GM03348 (cell line): ENCODE measurements at regions not wholly inside any gene's neighbourhood (a gene's known extent, or its start where the extent isn't known, plus 50 kb on each side); places are given as distances from the start of the nearest gene placed in this dataset.

Source experiments
- DNase-seq: peaks from one replicate; pipeline ENCODE4 v3.0.0; 2012; ENCODE audit warnings: low spot score

- DNase-seq = no peak
These were observed 636.6 kb downstream of the MED13L start for GRCh38 chr12:115640929-115641328.

GRCh38 chr12:115639648-115640012, 637.9 kb downstream of the MED13L start:
- no peak for DNase-seq

GRCh38 chr12:115638733-115639647, 638.5 kb downstream of the MED13L start:
- no peak for DNase-seq

GRCh38 chr12:115636546-115636945, 640.9 kb downstream of the MED13L start:
- DNase-seq = no peak

DNA sequence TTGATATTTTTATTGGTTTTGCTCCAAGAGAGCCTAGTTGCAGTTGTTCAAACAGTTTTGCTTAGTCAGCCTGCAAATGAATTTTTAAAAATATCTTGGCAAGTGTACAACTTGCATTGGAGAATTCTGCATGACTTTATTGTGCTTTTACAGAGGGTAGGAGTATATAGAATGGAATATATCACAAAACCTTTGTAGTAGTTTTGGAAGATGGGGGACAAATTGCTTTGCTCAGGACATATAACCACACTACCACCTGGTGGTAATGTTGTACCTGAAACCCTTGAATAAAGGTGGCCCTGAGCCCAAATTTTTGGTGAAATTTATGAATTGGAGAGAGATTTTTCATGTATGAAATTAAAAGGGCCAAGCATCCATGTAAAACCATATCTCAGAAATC, 645.2 kb downstream of the MED13L start:
- DNase-seq = no peak

DNA sequence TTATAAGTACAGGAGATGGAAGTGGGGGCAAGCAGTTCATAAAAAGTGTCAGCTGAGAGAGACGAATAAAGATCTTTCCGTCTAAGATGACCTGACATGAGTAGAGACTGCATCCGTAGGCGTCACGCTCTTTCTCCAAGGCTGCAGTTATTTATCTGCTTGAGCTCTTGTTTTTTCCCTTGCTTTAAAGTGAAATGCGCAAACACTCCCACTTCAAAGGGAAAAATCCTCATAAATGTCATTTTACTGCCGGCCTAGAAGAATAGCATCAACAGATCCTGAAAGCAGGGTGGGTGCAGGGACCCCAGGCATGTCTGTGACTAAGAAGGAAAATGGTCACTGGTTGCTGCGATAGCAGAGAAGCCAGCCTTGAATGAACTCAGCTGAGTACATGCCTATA, 647.4 kb downstream of the MED13L start:
- no peak for DNase-seq

- DNase-seq = no peak
These were observed 651.3 kb downstream of the MED13L start for GRCh38 chr12:115626210-115626609.

DNA sequence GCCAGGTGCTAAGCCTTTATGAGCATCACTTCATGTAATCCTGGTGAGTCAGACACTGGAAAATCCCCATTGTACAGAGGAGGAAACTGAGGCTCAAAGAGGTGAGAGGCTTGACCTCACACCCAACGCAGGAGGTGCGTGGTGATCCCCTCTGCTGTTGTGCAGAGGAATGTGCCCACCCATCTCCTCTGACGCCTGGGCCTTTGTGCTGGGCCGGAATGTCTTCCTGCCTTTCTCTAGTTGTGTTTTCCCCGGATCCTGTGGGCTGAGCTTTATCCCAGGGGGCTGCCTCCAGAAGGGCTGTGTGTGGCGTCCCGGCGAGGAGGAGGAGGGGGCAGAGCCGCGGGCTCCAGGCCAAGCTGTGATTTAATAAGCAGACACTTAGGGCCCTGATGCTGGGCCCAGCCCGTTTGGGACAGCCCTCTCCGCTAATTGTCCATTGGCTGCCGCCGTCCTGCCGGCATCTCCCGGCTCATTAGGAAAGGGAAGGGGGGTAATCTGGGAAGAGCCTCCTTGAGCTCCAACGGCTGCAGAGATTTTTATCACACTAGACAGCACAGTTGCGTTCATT, 653.6 kb downstream of the MED13L start:
- no peak for DNase-seq

DNA sequence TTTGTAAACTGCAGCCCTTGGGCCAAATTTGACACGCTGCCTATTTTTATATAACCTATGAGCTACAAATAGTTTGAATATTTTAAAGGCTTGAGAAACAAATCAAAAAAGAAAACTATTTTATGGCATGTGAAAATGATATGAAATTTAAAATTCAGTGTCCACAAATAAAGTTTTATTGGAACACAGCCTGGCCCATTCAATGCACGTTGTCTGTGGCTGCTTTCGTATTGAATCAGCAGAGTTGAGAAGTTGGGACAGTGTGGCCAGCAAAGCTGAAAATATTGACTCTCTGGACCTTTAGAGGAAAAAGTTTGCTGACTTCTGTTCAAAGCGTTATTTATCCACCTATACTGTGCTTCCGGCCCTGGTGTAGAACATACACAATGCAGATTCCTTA, 654.2 kb downstream of the MED13L start:
- no peak for DNase-seq

- no peak for DNase-seq
These were observed 656.7 kb downstream of the MED13L start for GRCh38 chr12:115620816-115621215.

GRCh38 chr12:115619889-115620288, 657.6 kb downstream of the MED13L start:
- DNase-seq = no peak

DNA sequence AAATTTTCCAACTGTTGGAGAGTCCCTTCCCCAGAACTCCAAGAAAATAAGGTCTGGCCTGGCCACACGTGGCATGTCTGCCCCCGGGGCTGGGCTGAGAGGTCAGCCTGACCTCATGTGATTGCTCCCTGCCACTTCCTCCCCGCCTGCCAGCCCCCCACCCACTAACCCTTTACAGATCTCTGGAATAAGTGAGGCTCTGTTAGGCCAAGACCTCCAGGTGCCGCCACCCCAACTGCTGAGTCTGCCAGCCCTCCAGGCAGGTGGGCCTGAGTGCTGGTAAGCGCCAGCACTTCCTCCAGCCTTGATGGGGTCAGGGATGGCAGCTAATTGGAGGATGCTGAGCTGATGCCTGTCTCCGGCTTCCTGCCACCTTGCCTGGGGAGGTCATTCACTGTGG, 658.4 kb downstream of the MED13L start:
- DNase-seq = no peak

GRCh38 chr12:115618105-115618504, 659.4 kb downstream of the MED13L start:
- no peak for DNase-seq

DNA sequence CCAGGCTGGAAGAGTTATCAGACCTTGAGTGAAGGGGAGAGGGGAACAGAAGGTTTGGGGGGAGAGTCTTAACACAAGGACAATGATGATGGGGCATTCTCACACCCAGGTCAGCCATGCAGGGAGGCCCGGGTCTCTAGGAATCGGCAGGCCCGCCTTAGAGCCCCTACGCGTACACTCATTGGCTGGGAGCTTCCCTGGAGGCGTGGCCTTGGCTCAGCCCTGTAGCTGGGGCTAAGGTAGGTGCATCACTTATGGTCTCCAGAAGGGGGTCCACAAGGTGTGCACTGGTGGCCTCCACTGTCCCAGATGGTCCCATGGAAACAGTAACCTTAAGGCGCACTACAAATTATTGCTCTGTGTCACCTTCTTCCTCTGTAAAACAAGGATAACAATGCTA, 660.1 kb downstream of the MED13L start:
- DNase-seq = no peak

GRCh38 chr12:115611477-115611876, 666.0 kb downstream of the MED13L start:
- DNase-seq = no peak

GRCh38 chr12:115609347-115609746, 668.1 kb downstream of the MED13L start:
- DNase-seq = no peak

DNA sequence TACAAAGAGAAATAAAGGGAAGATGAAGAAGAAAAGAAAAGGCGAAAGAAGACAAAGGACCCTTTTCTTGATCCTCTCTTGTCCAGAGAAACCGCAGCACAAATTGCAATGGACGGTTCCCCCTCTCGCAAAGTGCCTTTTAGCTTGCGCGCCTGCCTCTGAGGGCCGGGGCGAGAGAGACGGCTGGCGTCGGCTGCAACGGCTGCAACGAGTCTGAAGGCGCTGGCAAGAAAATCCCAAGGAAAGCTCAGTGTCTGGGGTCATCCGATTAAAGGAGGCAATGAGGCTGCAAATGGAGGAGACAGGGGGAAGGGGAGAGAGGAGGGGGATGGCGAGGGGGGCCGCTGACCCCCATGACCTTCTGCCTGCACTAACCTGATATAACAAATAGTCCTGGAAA, 671.5 kb downstream of the MED13L start:
- no peak for DNase-seq

DNA sequence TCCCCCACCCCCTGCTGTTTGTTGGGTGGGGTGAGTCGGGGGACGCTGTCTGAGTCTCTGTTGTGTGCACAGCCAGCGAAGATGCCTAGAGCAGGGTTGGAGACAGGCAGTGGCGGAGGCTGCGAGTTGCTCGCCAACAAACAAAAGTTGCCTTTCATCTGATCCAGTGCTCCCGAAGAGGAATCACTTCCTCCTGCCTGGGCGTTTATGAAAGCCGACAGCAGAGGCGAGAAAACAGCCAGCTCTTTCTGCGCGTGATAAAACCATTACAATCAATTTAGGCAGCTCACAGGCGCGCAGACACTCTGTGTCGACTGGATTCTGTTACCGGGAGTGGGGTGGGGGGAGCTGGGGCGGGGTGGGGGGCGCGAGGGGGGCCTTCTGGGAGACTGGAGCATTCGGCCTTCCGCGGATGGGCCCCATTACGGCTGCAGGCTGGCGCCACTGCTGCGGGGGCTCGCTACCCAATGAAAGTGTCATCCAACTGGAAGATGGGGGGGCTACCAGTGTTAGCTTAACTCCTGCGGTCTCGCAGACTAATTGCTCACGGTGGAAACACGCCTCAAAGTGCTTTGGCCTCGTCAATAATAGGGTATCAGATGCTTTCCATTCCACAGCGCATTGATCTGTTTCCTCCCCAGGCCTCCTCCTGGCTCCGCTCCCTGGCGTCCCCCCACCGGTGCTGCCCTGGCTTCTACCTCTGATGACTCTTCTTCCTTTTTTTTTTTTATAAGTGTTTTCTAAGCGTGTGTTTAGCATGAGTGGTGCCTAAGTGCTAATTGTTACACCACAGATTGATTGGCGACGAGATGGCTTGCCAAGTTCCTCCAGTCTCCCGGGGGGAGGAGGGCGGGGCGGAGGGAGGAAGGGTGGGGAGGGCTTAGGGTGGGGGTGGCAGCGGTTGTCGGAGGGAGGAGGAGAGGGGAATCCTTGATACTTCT, 678.4 kb downstream of the MED13L start:
- peak; percentile 70 for DNase-seq

DNA sequence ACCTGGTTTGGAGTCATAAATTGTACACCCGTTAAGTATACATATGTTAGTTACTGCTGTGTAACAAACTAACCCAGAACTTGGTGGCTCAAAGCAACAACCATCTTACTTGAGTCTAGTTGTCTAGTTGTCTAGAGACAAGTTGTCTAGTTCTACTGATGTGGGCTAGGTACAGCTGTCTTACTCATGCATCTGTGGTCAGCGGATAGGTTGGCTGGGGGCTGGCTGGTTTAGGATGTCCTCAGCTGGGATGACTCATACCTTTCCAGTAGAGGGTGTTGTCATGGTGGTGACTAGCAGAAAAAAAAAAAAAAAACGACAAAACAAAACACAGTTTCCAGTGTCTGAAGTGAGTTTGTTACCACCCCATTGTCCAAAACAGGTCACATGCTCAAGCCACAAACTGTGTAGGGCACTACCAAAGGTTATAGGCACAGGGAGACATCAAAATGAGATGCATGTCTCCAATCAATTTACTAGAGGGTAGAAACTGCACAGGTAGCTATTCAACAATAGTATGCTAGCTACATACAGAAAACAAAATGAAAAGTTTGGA, 680.3 kb downstream of the MED13L start:
- DNase-seq = peak; percentile 50

DNA sequence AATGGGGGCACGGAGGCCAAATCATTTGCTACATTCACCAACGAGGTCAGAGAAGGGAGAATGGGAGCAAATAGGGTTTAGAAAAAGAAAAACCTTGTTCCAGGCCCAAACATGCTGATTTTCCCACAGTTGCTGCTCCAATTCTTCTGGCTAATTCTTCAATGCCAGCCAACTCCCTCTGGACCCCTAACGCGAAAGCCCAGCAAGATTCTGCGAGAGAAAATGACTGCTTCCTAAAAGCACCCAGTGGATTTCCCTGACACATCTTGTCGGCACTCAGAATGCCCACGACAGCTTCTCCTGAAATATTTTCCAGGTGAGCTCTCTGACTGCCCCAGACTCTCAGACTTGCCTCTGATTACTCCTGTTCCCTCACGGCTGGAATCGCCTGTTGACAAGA, 689.4 kb downstream of the MED13L start:
- DNase-seq = no peak

GRCh38 chr12:115584156-115584555, 693.3 kb downstream of the MED13L start:
- no peak for DNase-seq

GRCh38 chr12:115583591-115583990, 693.9 kb downstream of the MED13L start:
- no peak for DNase-seq
